CD14-positive monocyte (primary cell): ENCODE measurements at regions not wholly inside any gene's neighbourhood (a gene's known extent, or its start where the extent isn't known, plus 50 kb on each side); places are given as distances from the start of the nearest gene placed in this dataset.

ENCODE experiments used
- DNase-seq, 3 donors: peaks; one replicate each; pipeline ENCODE4 v3.0.0-alpha.2; 2011 to 2022
- H2AFZ ChIP-seq: 2 replicates; pipeline ENCODE4 v1.6.0; 2012; ENCODE audit warnings: mild to moderate bottlenecking, low read depth, low read length, inconsistent platforms; ENCODE audit not compliant: insufficient read depth, poor library complexity, severe bottlenecking
- H3K27ac ChIP-seq, 2 donors: 1 replicate in 1 of 2; 2 replicates in 1 of 2; pipeline ENCODE4 v1.5.1; 2012 to 2013; ENCODE audit warnings: low read length in 2 of 2, control low read depth in 1 of 2, inconsistent platforms in 1 of 2, low read depth in 1 of 2, mild to moderate bottlenecking in 1 of 2
- H3K27me3 ChIP-seq, 2 donors: one replicate each; pipeline versions ENCODE4 v1.6.0 to v1.6.1; 2011 to 2013; ENCODE audit warnings: low read length in 2 of 2; ENCODE audit not compliant: control insufficient read depth in 2 of 2, insufficient read depth in 2 of 2
- H3K36me3 ChIP-seq, 2 donors: replicated peaks in 1 of 2; 1 replicate in 1 of 2; 2 replicates in 1 of 2; pipeline versions ENCODE4 v1.5.1 to v1.6.1; 2012 to 2013; ENCODE audit warnings: low read length in 2 of 2, control low read depth in 1 of 2, inconsistent platforms in 1 of 2, mild to moderate bottlenecking in 1 of 2; ENCODE audit not compliant: insufficient read depth in 2 of 2, control insufficient read depth in 1 of 2
- H3K4me1 ChIP-seq, 2 donors: 1 replicate in 1 of 2; 2 replicates in 1 of 2; pipeline versions ENCODE4 v1.5.1 to v1.6.1; 2012 to 2013; ENCODE audit warnings: low read length in 2 of 2, control low read depth in 1 of 2, inconsistent platforms in 1 of 2, mild to moderate bottlenecking in 1 of 2, moderate library complexity in 1 of 2; ENCODE audit not compliant: insufficient read depth in 2 of 2, control insufficient read depth in 1 of 2
- H3K4me2 ChIP-seq: replicated peaks from 2 replicates; pipeline ENCODE3; 2012; ENCODE audit warnings: low read length, moderate library complexity, mild to moderate bottlenecking; ENCODE audit not compliant: poor library complexity, severe bottlenecking; ENCODE audit errors: extremely low read depth
- H3K4me3 ChIP-seq, 3 experiments: fragments of 200-600 bp in 1 of 3; sonication (generic) in 1 of 3; replicated peaks in 1 of 3; 1 replicate in 2 of 3; 2 replicates in 1 of 3; pipeline ENCODE4 v1.5.1; 2011 to 2013; ENCODE audit warnings: low read length in 3 of 3, mild to moderate bottlenecking in 3 of 3, control low read depth in 2 of 3, low read depth in 2 of 3, inconsistent platforms in 1 of 3, moderate library complexity in 1 of 3
- H3K79me2 ChIP-seq: 2 replicates; pipeline ENCODE4 v1.6.0; 2012; ENCODE audit warnings: mild to moderate bottlenecking, control low read depth, inconsistent platforms, low read length, moderate library complexity; ENCODE audit not compliant: insufficient read depth
- H3K9ac ChIP-seq: 2 replicates; pipeline ENCODE4 v1.6.0; 2017; ENCODE audit warnings: low read length, mild to moderate bottlenecking; ENCODE audit not compliant: insufficient read depth, poor library complexity, severe bottlenecking
- H3K9me3 ChIP-seq, 2 donors: replicated peaks in 1 of 2; 1 replicate in 1 of 2; 2 replicates in 1 of 2; pipeline versions ENCODE4 v1.5.1 to v1.6.1; 2012 to 2013; ENCODE audit warnings: low read length in 2 of 2, control low read depth in 1 of 2; ENCODE audit not compliant: control insufficient read depth in 1 of 2, insufficient read depth in 1 of 2
- H4K20me1 ChIP-seq: 2 replicates; pipeline ENCODE4 v1.6.0; 2012; ENCODE audit warnings: mild to moderate bottlenecking, low read length, control low read depth, moderate library complexity; ENCODE audit not compliant: insufficient read depth
- H3K27ac Mint-ChIP-seq, 7 donors: one replicate each; pipeline ENCODE4 v1.8.0; 2020; ENCODE audit warnings: mild to moderate bottlenecking in 7 of 7, mixed read lengths in 7 of 7, moderate library complexity in 6 of 7, inconsistent platforms in 2 of 7
- H3K27me3 Mint-ChIP-seq, 3 donors: one replicate each; pipeline ENCODE4 v1.8.0; 2021 to 2022; ENCODE audit warnings: low read depth in 3 of 3, mild to moderate bottlenecking in 3 of 3, mixed read lengths in 3 of 3, moderate library complexity in 3 of 3, inconsistent platforms in 1 of 3
- H3K36me3 Mint-ChIP-seq, 2 donors: one replicate each; pipeline ENCODE4 v1.8.0; 2020; ENCODE audit warnings: mixed read lengths in 2 of 2, inconsistent platforms in 1 of 2, mild to moderate bottlenecking in 1 of 2
- H3K4me1 Mint-ChIP-seq: one replicate; pipeline ENCODE4 v1.8.0; 2020; ENCODE audit warnings: mild to moderate bottlenecking, mixed read lengths
- H3K4me3 Mint-ChIP-seq, 2 donors: one replicate each; pipeline ENCODE4 v1.8.0; 2020; ENCODE audit warnings: mild to moderate bottlenecking in 2 of 2, mixed read lengths in 2 of 2, moderate library complexity in 1 of 2
- H3K9me3 Mint-ChIP-seq, 7 donors: one replicate each; pipeline ENCODE4 v1.8.0; 2020 to 2022; ENCODE audit warnings: mixed read lengths in 7 of 7, mild to moderate bottlenecking in 6 of 7, moderate library complexity in 6 of 7, inconsistent platforms in 2 of 7
- WGBS: methylation state at CpG from one replicate; pipeline ENCODE4 v1.1.5; 2013; ENCODE audit warnings: missing lambda C conversion rate; ENCODE audit not compliant: insufficient coverage; 5-methylcytosine and 5-hydroxymethylcytosine counted together
- intact Hi-C, 2 donors: fragments of 100-400 bp; cut with micrococcal nuclease; formaldehyde crosslinking; loops; one replicate each; pipeline versions ENCODE4 v1.15.0 to v1.15.1; 2023
- TF ChIP-seq, protein P1 (sequence below): fragments of 200-600 bp; IDR thresholded peaks from one replicate; pipeline ENCODE4 v1.8.0; 2022; ENCODE audit warnings: antibody characterized with exemption, mild to moderate bottlenecking

DNA sequence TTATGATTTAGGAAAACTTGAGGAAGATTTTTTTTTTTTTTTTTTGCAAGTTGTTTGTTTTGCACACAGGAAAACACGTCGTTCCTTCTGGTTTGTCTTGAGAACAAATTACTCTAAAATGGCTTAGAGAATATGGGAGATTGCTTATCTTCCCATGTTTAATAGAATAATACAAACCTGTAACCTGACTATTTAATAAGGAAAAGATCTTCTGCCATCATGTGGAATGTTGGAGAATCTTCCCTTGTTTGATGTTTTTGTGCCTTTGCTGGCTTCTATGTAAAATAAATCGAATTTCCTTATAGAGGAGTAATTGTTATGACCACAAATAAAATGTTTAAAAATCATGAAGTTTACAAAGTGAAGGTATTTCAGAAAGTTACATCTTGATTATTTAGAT is 818.8 kb downstream of the GATA3 start:
- H3K36me3 Mint-ChIP-seq: no peaks in the 10 kb centered on the region
- Histone ChIP-seq H3K9me3 (no peaks in the 10 kb centered on the region), H2AFZ (no peak overlapping the region), H3K79me2 (no peaks in the 10 kb centered on the region), H3K36me3 (no peaks in the 10 kb centered on the region), H3K9ac (no peak overlapping the region), H3K4me3 (no peak overlapping the region), H3K27ac (no peak overlapping the region), H4K20me1 (no peaks in the 10 kb centered on the region), H3K4me1 (no peaks in the 10 kb centered on the region), H3K27me3 (no peaks in the 10 kb centered on the region), H3K4me2 (no peak overlapping the region)
- H3K27ac Mint-ChIP-seq: no peak overlapping the region
- H3K27me3 Mint-ChIP-seq: no peaks in the 10 kb centered on the region
- intact Hi-C loops: no loop called here
- no peak overlapping the region for H3K4me3 Mint-ChIP-seq
- peaks cover 0 to 7% (median 4%) of the 10 kb centered on the region in 7 donors for H3K9me3 Mint-ChIP-seq
- DNase-seq: no peak
- no peaks in the 10 kb centered on the region for H3K4me1 Mint-ChIP-seq
- no CpG with 5 or more reads among the region's 3 CpGs for WGBS
- TF ChIP-seq, protein P1, sequence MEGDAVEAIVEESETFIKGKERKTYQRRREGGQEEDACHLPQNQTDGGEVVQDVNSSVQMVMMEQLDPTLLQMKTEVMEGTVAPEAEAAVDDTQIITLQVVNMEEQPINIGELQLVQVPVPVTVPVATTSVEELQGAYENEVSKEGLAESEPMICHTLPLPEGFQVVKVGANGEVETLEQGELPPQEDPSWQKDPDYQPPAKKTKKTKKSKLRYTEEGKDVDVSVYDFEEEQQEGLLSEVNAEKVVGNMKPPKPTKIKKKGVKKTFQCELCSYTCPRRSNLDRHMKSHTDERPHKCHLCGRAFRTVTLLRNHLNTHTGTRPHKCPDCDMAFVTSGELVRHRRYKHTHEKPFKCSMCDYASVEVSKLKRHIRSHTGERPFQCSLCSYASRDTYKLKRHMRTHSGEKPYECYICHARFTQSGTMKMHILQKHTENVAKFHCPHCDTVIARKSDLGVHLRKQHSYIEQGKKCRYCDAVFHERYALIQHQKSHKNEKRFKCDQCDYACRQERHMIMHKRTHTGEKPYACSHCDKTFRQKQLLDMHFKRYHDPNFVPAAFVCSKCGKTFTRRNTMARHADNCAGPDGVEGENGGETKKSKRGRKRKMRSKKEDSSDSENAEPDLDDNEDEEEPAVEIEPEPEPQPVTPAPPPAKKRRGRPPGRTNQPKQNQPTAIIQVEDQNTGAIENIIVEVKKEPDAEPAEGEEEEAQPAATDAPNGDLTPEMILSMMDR: no peak

DNA sequence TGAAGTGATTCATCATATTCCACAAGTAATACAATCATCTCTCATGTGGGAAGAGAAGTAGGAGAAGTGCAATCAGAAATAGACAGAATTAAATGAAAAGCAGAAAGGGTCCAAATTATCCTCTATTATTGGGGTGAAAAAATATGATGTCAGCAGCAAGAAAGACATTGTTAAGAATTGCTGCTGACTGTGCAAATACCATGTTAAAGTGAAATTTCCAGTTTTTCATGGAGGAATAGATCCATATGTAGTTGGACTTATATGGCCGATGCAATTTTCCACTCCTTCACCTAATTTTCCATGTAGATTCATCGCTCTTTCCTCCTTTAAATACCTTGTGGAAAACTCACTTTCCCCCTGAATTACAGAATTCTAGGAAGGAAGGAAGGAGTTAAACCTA is 819.8 kb downstream of the GATA3 start:
- TF ChIP-seq, protein P1: no peak
- DNase-seq: no peak
- Histone ChIP-seq H3K4me1 (no peaks in the 10 kb centered on the region), H3K9ac (no peak overlapping the region), H4K20me1 (no peaks in the 10 kb centered on the region), H3K79me2 (no peaks in the 10 kb centered on the region), H3K27ac (no peak overlapping the region), H3K4me2 (no peak overlapping the region), H3K36me3 (no peaks in the 10 kb centered on the region), H2AFZ (no peak overlapping the region), H3K27me3 (no peaks in the 10 kb centered on the region), H3K4me3 (no peak overlapping the region), H3K9me3 (no peaks in the 10 kb centered on the region)
- Mint-ChIP-seq H3K27ac (no peak overlapping the region), H3K36me3 (no peaks in the 10 kb centered on the region), H3K4me3 (no peak overlapping the region), H3K4me1 (no peaks in the 10 kb centered on the region), H3K9me3 (no peaks in the 10 kb centered on the region), H3K27me3 (peaks cover 0 to 2% (median 0%) of the 10 kb centered on the region in 3 donors)
- no CpG with 5 or more reads among the region's 2 CpGs for WGBS
- intact Hi-C loops: no loop called here
